LNCAP (cell line): ENCODE measurements at regions not wholly inside any gene's neighbourhood (a gene's known extent, or its start where the extent isn't known, plus 50 kb on each side); places are given as distances from the start of the nearest gene placed in this dataset.

Source experiments
- CTCF ChIP-seq: fragments of 450-650 bp; IDR thresholded peaks from 2 replicates; pipeline ENCODE4 v1.5.1; 2017; ENCODE audit warnings: mild to moderate bottlenecking

GRCh38 chr21:31530364-31530763 is 129.1 kb upstream of the SOD1 start:
- no peak for TF ChIP-seq CTCF

GRCh38 chr21:31529406-31529805 is 130.1 kb upstream of the SOD1 start:
- no peak for TF ChIP-seq CTCF

- no peak for TF ChIP-seq CTCF
Observed at GRCh38 chr21:31526040-31526439, 133.5 kb upstream of the SOD1 start.

- TF ChIP-seq CTCF = no peak
Observed at GRCh38 chr21:31524140-31524539, 135.4 kb upstream of the SOD1 start.

- TF ChIP-seq CTCF = no peak
Observed at GRCh38 chr21:31521515-31521914, 138.0 kb upstream of the SOD1 start.

GRCh38 chr21:31520561-31521098 is 138.9 kb upstream of the SOD1 start:
- TF ChIP-seq CTCF = no peak

GRCh38 chr21:31518580-31518979 is 140.9 kb upstream of the SOD1 start:
- no peak for TF ChIP-seq CTCF
